CD14-positive monocyte (primary cell): ENCODE measurements at regions not wholly inside any gene's neighbourhood (a gene's known extent, or its start where the extent isn't known, plus 50 kb on each side); places are given as distances from the start of the nearest gene placed in this dataset.

Experiments used
- DNase-seq, 3 donors: peaks; one replicate each; pipeline ENCODE4 v3.0.0-alpha.2; 2011 to 2022
- H2AFZ ChIP-seq: 2 replicates; pipeline ENCODE4 v1.6.0; 2012; ENCODE audit warnings: mild to moderate bottlenecking, low read depth, low read length, inconsistent platforms; ENCODE audit not compliant: insufficient read depth, poor library complexity, severe bottlenecking
- H3K27ac ChIP-seq, 2 donors: 1 replicate in 1 of 2; 2 replicates in 1 of 2; pipeline ENCODE4 v1.5.1; 2012 to 2013; ENCODE audit warnings: low read length in 2 of 2, control low read depth in 1 of 2, inconsistent platforms in 1 of 2, low read depth in 1 of 2, mild to moderate bottlenecking in 1 of 2
- H3K27me3 ChIP-seq, 2 donors: one replicate each; pipeline versions ENCODE4 v1.6.0 to v1.6.1; 2011 to 2013; ENCODE audit warnings: low read length in 2 of 2; ENCODE audit not compliant: control insufficient read depth in 2 of 2, insufficient read depth in 2 of 2
- H3K36me3 ChIP-seq, 2 donors: replicated peaks in 1 of 2; 1 replicate in 1 of 2; 2 replicates in 1 of 2; pipeline versions ENCODE4 v1.5.1 to v1.6.1; 2012 to 2013; ENCODE audit warnings: low read length in 2 of 2, control low read depth in 1 of 2, inconsistent platforms in 1 of 2, mild to moderate bottlenecking in 1 of 2; ENCODE audit not compliant: insufficient read depth in 2 of 2, control insufficient read depth in 1 of 2
- H3K4me1 ChIP-seq, 2 donors: 1 replicate in 1 of 2; 2 replicates in 1 of 2; pipeline versions ENCODE4 v1.5.1 to v1.6.1; 2012 to 2013; ENCODE audit warnings: low read length in 2 of 2, control low read depth in 1 of 2, inconsistent platforms in 1 of 2, mild to moderate bottlenecking in 1 of 2, moderate library complexity in 1 of 2; ENCODE audit not compliant: insufficient read depth in 2 of 2, control insufficient read depth in 1 of 2
- H3K4me2 ChIP-seq: replicated peaks from 2 replicates; pipeline ENCODE3; 2012; ENCODE audit warnings: low read length, moderate library complexity, mild to moderate bottlenecking; ENCODE audit not compliant: poor library complexity, severe bottlenecking; ENCODE audit errors: extremely low read depth
- H3K4me3 ChIP-seq, 3 experiments: fragments of 200-600 bp in 1 of 3; sonication (generic) in 1 of 3; replicated peaks in 1 of 3; 1 replicate in 2 of 3; 2 replicates in 1 of 3; pipeline ENCODE4 v1.5.1; 2011 to 2013; ENCODE audit warnings: low read length in 3 of 3, mild to moderate bottlenecking in 3 of 3, control low read depth in 2 of 3, low read depth in 2 of 3, inconsistent platforms in 1 of 3, moderate library complexity in 1 of 3
- H3K79me2 ChIP-seq: 2 replicates; pipeline ENCODE4 v1.6.0; 2012; ENCODE audit warnings: mild to moderate bottlenecking, control low read depth, inconsistent platforms, low read length, moderate library complexity; ENCODE audit not compliant: insufficient read depth
- H3K9ac ChIP-seq: 2 replicates; pipeline ENCODE4 v1.6.0; 2017; ENCODE audit warnings: low read length, mild to moderate bottlenecking; ENCODE audit not compliant: insufficient read depth, poor library complexity, severe bottlenecking
- H3K9me3 ChIP-seq, 2 donors: replicated peaks in 1 of 2; 1 replicate in 1 of 2; 2 replicates in 1 of 2; pipeline versions ENCODE4 v1.5.1 to v1.6.1; 2012 to 2013; ENCODE audit warnings: low read length in 2 of 2, control low read depth in 1 of 2; ENCODE audit not compliant: control insufficient read depth in 1 of 2, insufficient read depth in 1 of 2
- H4K20me1 ChIP-seq: 2 replicates; pipeline ENCODE4 v1.6.0; 2012; ENCODE audit warnings: mild to moderate bottlenecking, low read length, control low read depth, moderate library complexity; ENCODE audit not compliant: insufficient read depth
- H3K27ac Mint-ChIP-seq, 7 donors: one replicate each; pipeline ENCODE4 v1.8.0; 2020; ENCODE audit warnings: mild to moderate bottlenecking in 7 of 7, mixed read lengths in 7 of 7, moderate library complexity in 6 of 7, inconsistent platforms in 2 of 7
- H3K27me3 Mint-ChIP-seq, 3 donors: one replicate each; pipeline ENCODE4 v1.8.0; 2021 to 2022; ENCODE audit warnings: low read depth in 3 of 3, mild to moderate bottlenecking in 3 of 3, mixed read lengths in 3 of 3, moderate library complexity in 3 of 3, inconsistent platforms in 1 of 3
- H3K36me3 Mint-ChIP-seq, 2 donors: one replicate each; pipeline ENCODE4 v1.8.0; 2020; ENCODE audit warnings: mixed read lengths in 2 of 2, inconsistent platforms in 1 of 2, mild to moderate bottlenecking in 1 of 2
- H3K4me1 Mint-ChIP-seq: one replicate; pipeline ENCODE4 v1.8.0; 2020; ENCODE audit warnings: mild to moderate bottlenecking, mixed read lengths
- H3K4me3 Mint-ChIP-seq, 2 donors: one replicate each; pipeline ENCODE4 v1.8.0; 2020; ENCODE audit warnings: mild to moderate bottlenecking in 2 of 2, mixed read lengths in 2 of 2, moderate library complexity in 1 of 2
- H3K9me3 Mint-ChIP-seq, 7 donors: one replicate each; pipeline ENCODE4 v1.8.0; 2020 to 2022; ENCODE audit warnings: mixed read lengths in 7 of 7, mild to moderate bottlenecking in 6 of 7, moderate library complexity in 6 of 7, inconsistent platforms in 2 of 7
- CTCF ChIP-seq: fragments of 200-600 bp; IDR thresholded peaks from one replicate; pipeline ENCODE4 v1.8.0; 2022; ENCODE audit warnings: antibody characterized with exemption, mild to moderate bottlenecking
- WGBS: methylation state at CpG from one replicate; pipeline ENCODE4 v1.1.5; 2013; ENCODE audit warnings: missing lambda C conversion rate; ENCODE audit not compliant: insufficient coverage; 5-methylcytosine and 5-hydroxymethylcytosine counted together
- intact Hi-C, 2 donors: fragments of 100-400 bp; cut with micrococcal nuclease; formaldehyde crosslinking; loops; one replicate each; pipeline versions ENCODE4 v1.15.0 to v1.15.1; 2023

- H3K27ac Mint-ChIP-seq: no peak overlapping the region
- H3K27me3 ChIP-seq: no peaks in the 10 kb centered on the region
- H3K9me3 Mint-ChIP-seq: peaks cover 0 to 6% (median 2%) of the 10 kb centered on the region in 7 donors
- DNase-seq: no peak
- H3K36me3 ChIP-seq: no peaks in the 10 kb centered on the region
- peaks cover 0 to 9% of the 10 kb centered on the region in 2 donors for H3K9me3 ChIP-seq
- H3K36me3 Mint-ChIP-seq: no peaks in the 10 kb centered on the region
- H3K4me3 ChIP-seq: no peak overlapping the region
- H4K20me1 ChIP-seq: no peaks in the 10 kb centered on the region
- no peak overlapping the region for H2AFZ ChIP-seq
- no peak overlapping the region for H3K27ac ChIP-seq
- H3K9ac ChIP-seq: no peak overlapping the region
- no peak overlapping the region for H3K4me3 Mint-ChIP-seq
- no peaks in the 10 kb centered on the region for H3K4me1 Mint-ChIP-seq
- 80% methylated on average over 1 of the region's 4 CpGs for WGBS
- H3K79me2 ChIP-seq: no peaks in the 10 kb centered on the region
- H3K27me3 Mint-ChIP-seq: no peaks in the 10 kb centered on the region
- H3K4me2 ChIP-seq: no peak overlapping the region
- intact Hi-C loops: no loop called here
- no peaks in the 10 kb centered on the region for H3K4me1 ChIP-seq
- no peak for TF ChIP-seq CTCF
Observed at GRCh38 chr13:84816567-84817105, 934.4 kb upstream of the SLITRK1 start.

GRCh38 chr13:84812789-84813188 lies 930.5 kb upstream of the SLITRK1 start:
- TF ChIP-seq CTCF: no peak
- no peaks in the 10 kb centered on the region for H3K4me1 ChIP-seq
- H3K27me3 Mint-ChIP-seq: peaks cover 0 to 2% (median 0%) of the 10 kb centered on the region in 3 donors
- intact Hi-C loops: no loop called here
- H3K4me3 ChIP-seq: no peak overlapping the region
- no peaks in the 10 kb centered on the region for H3K79me2 ChIP-seq
- H3K36me3 ChIP-seq: no peaks in the 10 kb centered on the region
- H3K27ac ChIP-seq: no peak overlapping the region
- no CpG with 5 or more reads among the region's 3 CpGs for WGBS
- no peak overlapping the region for H2AFZ ChIP-seq
- no peak overlapping the region for H3K4me2 ChIP-seq
- H3K9ac ChIP-seq: no peak overlapping the region
- H3K9me3 ChIP-seq: no peaks in the 10 kb centered on the region
- H3K27me3 ChIP-seq: no peaks in the 10 kb centered on the region
- H3K4me3 Mint-ChIP-seq: no peak overlapping the region
- no peaks in the 10 kb centered on the region for H3K36me3 Mint-ChIP-seq
- H3K4me1 Mint-ChIP-seq: no peaks in the 10 kb centered on the region
- no peak overlapping the region for H3K27ac Mint-ChIP-seq
- no peaks in the 10 kb centered on the region for H4K20me1 ChIP-seq
- DNase-seq: no peak
- H3K9me3 Mint-ChIP-seq: peaks cover 0 to 2% (median 0%) of the 10 kb centered on the region in 7 donors
